Sigmoid colon (tissue), 4 donors: ENCODE measurements at regions not wholly inside any gene's neighbourhood (a gene's known extent, or its start where the extent isn't known, plus 50 kb on each side); places are given as distances from the start of the nearest gene placed in this dataset.

Source experiments
- POLR2A ChIP-seq, 2 donors: fragments of 450-650 bp; IDR thresholded peaks; one replicate each; pipeline ENCODE4 v1.6.1; 2016; ENCODE audit warnings: antibody characterized with exemption in 2 of 2, mild to moderate bottlenecking in 2 of 2, moderate library complexity in 2 of 2
- POLR2AphosphoS5 ChIP-seq, 4 donors: sonication (generic); formaldehyde crosslinking; IDR thresholded peaks; one replicate each; pipeline ENCODE4 v1.6.1; 2017; ENCODE audit warnings: antibody characterized with exemption in 4 of 4
- TF ChIP-seq, protein P1 (sequence below), 4 experiments: fragments of 450-650 bp in 3 of 4; fragments of 200-600 bp in 1 of 4; IDR thresholded peaks; one replicate each; pipeline ENCODE4 v1.5.1; 2016 to 2019; ENCODE audit warnings: antibody characterized with exemption in 4 of 4, mild to moderate bottlenecking in 3 of 4, moderate library complexity in 2 of 4

DNA sequence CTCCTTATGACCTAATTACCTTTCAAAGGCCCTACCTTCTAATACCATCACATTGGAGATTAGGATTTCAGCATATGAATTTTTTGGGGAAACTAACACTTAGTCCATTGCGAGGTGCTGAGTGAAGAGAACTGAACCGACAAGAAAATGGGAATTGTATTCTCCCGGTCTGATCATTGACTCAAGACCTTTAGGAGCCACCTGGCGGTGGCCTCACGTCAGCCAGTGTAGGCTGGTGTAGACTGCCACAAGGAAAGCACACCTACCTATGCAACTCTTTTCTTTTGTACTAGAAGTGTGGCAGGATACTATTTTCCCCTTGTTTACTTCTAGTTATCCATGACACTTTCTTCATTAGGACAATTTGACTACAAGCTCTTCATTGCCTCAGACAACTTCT lies 333.5 kb upstream of the B3GALT2 start:
- TF ChIP-seq, protein P1, sequence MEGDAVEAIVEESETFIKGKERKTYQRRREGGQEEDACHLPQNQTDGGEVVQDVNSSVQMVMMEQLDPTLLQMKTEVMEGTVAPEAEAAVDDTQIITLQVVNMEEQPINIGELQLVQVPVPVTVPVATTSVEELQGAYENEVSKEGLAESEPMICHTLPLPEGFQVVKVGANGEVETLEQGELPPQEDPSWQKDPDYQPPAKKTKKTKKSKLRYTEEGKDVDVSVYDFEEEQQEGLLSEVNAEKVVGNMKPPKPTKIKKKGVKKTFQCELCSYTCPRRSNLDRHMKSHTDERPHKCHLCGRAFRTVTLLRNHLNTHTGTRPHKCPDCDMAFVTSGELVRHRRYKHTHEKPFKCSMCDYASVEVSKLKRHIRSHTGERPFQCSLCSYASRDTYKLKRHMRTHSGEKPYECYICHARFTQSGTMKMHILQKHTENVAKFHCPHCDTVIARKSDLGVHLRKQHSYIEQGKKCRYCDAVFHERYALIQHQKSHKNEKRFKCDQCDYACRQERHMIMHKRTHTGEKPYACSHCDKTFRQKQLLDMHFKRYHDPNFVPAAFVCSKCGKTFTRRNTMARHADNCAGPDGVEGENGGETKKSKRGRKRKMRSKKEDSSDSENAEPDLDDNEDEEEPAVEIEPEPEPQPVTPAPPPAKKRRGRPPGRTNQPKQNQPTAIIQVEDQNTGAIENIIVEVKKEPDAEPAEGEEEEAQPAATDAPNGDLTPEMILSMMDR (IDR thresholded peaks at IDR 0.05): no peak
- TF ChIP-seq POLR2A (IDR thresholded peaks at IDR 0.05) (no peak), POLR2AphosphoS5 (IDR thresholded peaks at IDR 0.05) (no peak)
